Activated CD4-positive, alpha-beta memory T cell treated with anti-CD3 and anti-CD28 coated beads, Interleukin-2, amount 10 ng/mL, durations not matched to agents 7 days and 5 days (primary cell): ENCODE measurements at regions not wholly inside any gene's neighbourhood (a gene's known extent, or its start where the extent isn't known, plus 50 kb on each side); places are given as distances from the start of the nearest gene placed in this dataset.

Source experiments
- CTCF ChIA-PET: fragments of 350-600 bp; sonication (Branson Sonifier 250); formaldehyde crosslinking; loops from one replicate; lab custom pipeline; 2021; ENCODE audit warnings: antibody characterized with exemption, inconsistent platforms; lab: Charles Lee
- POLR2A ChIA-PET: fragments of 350-600 bp; sonication (Branson Sonifier 250); formaldehyde crosslinking; loops from one replicate; lab custom pipeline; 2021; ENCODE audit warnings: antibody characterized with exemption; lab: Charles Lee
- DNase-seq: peaks from one replicate; pipeline ENCODE4 v3.0.0-alpha.2; 2020
- H3K27ac Mint-ChIP-seq: one replicate; pipeline ENCODE4 v1.8.0; 2021; ENCODE audit warnings: mild to moderate bottlenecking, mixed read lengths
- H3K27me3 Mint-ChIP-seq: one replicate; pipeline ENCODE4 v1.8.0; 2021; ENCODE audit warnings: mixed read lengths
- H3K36me3 Mint-ChIP-seq: one replicate; pipeline ENCODE4 v1.8.0; 2021; ENCODE audit warnings: low read depth, mixed read lengths
- H3K4me1 Mint-ChIP-seq: one replicate; pipeline ENCODE4 v1.8.0; 2021; ENCODE audit warnings: mixed read lengths
- H3K4me3 Mint-ChIP-seq: one replicate; pipeline ENCODE4 v1.8.0; 2021; ENCODE audit warnings: mild to moderate bottlenecking, mixed read lengths
- H3K9me3 Mint-ChIP-seq: one replicate; pipeline ENCODE4 v1.8.0; 2021; ENCODE audit warnings: mixed read lengths

DNA sequence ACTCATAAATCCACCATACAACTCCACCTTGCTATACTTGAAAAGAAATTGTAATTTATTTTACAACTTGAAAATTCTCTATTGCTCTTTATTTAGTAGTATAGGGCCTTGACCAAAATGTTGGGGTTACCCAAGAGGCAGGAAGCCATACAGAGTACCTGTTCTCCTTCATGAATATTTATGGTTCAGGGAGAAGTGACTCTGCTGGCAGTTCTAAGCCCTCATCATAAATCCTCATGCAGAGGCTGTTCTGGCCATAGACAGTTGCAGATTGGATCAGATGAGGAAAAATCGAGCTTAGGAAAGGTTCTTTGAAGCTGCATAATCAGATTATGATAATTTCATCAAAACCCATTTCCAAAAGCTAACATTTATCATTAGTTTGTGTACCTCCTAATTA is 449.4 kb upstream of the TENM4 start:
- no peak overlapping the region for H3K27ac Mint-ChIP-seq
- H3K9me3 Mint-ChIP-seq: peaks cover 3% of the 10 kb centered on the region
- POLR2A ChIA-PET: no interaction called here
- no peak overlapping the region for H3K4me3 Mint-ChIP-seq
- no peaks in the 10 kb centered on the region for H3K36me3 Mint-ChIP-seq
- CTCF ChIA-PET: no interaction called here
- H3K27me3 Mint-ChIP-seq: no peaks in the 10 kb centered on the region
- DNase-seq: no peak
- H3K4me1 Mint-ChIP-seq: no peaks in the 10 kb centered on the region

DNA sequence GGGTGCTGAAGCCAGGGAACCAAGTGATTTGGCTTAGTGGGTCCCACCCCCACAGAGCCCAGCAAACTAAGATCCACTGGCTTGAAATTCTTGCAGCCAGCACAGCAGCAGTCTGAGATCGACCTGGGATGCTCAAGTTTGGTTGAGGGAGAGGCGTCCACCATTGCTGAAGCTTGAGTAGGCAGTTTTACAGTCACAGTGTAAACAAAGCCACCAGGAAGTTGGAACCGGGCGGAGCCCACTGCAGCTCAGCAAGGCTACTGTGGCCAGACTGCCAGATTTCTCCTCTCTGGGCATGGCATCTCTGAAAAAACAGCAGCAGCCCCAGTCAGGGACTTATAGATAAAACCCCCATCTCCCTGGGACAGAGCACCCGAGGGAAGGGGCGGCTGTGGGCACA is 424.1 kb upstream of the TENM4 start:
- Mint-ChIP-seq H3K4me3 (no peak overlapping the region), H3K4me1 (no peaks in the 10 kb centered on the region), H3K27me3 (no peaks in the 10 kb centered on the region), H3K27ac (no peak overlapping the region), H3K36me3 (no peaks in the 10 kb centered on the region), H3K9me3 (peaks cover 20% of the 10 kb centered on the region)
- DNase-seq: no peak
- ChIA-PET POLR2A (no interaction called here), CTCF (no interaction called here)

- Mint-ChIP-seq H3K9me3 (peaks cover 11% of the 10 kb centered on the region), H3K4me3 (no peak overlapping the region), H3K4me1 (no peaks in the 10 kb centered on the region), H3K36me3 (no peaks in the 10 kb centered on the region), H3K27me3 (no peaks in the 10 kb centered on the region), H3K27ac (no peak overlapping the region)
- no peak for DNase-seq
- ChIA-PET POLR2A (no interaction called here), CTCF (no interaction called here)
Measured at GRCh38 chr11:79860336-79860735, 419.5 kb upstream of the TENM4 start.

- ChIA-PET POLR2A (no interaction called here), CTCF (no interaction called here)
- Mint-ChIP-seq H3K4me1 (no peaks in the 10 kb centered on the region), H3K36me3 (no peaks in the 10 kb centered on the region), H3K27me3 (no peaks in the 10 kb centered on the region), H3K27ac (no peak overlapping the region), H3K9me3 (peaks cover 4% of the 10 kb centered on the region), H3K4me3 (no peak overlapping the region)
- no peak for DNase-seq
Measured at GRCh38 chr11:79857377-79858214, 416.8 kb upstream of the TENM4 start.

DNA sequence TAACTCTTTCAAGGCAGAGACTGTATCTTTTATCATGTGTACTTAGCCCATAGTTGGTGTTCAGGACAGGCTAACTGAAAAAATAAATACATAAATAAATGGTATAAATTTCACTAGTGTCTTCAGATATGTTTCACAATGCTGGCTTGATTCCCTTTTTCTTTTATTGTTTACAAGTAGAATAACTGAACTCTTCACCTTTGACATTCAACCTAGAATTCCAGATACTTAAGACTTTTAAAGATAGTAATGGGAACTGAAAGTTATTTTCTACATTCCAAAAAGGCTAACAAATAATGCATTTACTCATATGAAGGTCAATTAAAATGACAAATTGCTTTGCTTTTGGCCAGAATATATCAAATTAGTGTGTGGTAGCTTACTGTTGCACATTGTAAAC is 411.3 kb upstream of the TENM4 start:
- DNase-seq: no peak
- H3K27me3 Mint-ChIP-seq: no peaks in the 10 kb centered on the region
- POLR2A ChIA-PET: no interaction called here
- no peak overlapping the region for H3K4me3 Mint-ChIP-seq
- H3K9me3 Mint-ChIP-seq: no peaks in the 10 kb centered on the region
- no peak overlapping the region for H3K27ac Mint-ChIP-seq
- H3K36me3 Mint-ChIP-seq: no peaks in the 10 kb centered on the region
- no peaks in the 10 kb centered on the region for H3K4me1 Mint-ChIP-seq
- CTCF ChIA-PET: no interaction called here

GRCh38 chr11:79845002-79845709 is 404.3 kb upstream of the TENM4 start:
- Mint-ChIP-seq H3K9me3 (peaks cover 5% of the 10 kb centered on the region), H3K27ac (no peak overlapping the region), H3K27me3 (no peaks in the 10 kb centered on the region), H3K4me1 (no peaks in the 10 kb centered on the region), H3K36me3 (no peaks in the 10 kb centered on the region), H3K4me3 (no peak overlapping the region)
- ChIA-PET POLR2A (no interaction called here), CTCF (no interaction called here)
- DNase-seq: no peak

- POLR2A ChIA-PET: no interaction called here
- Mint-ChIP-seq H3K27me3 (no peaks in the 10 kb centered on the region), H3K27ac (no peak overlapping the region), H3K4me3 (no peak overlapping the region), H3K36me3 (no peaks in the 10 kb centered on the region), H3K9me3 (peaks cover 3% of the 10 kb centered on the region), H3K4me1 (no peaks in the 10 kb centered on the region)
- no peak for DNase-seq
- CTCF ChIA-PET: no interaction called here
Measured at GRCh38 chr11:79834015-79834414, 393.2 kb upstream of the TENM4 start.

DNA sequence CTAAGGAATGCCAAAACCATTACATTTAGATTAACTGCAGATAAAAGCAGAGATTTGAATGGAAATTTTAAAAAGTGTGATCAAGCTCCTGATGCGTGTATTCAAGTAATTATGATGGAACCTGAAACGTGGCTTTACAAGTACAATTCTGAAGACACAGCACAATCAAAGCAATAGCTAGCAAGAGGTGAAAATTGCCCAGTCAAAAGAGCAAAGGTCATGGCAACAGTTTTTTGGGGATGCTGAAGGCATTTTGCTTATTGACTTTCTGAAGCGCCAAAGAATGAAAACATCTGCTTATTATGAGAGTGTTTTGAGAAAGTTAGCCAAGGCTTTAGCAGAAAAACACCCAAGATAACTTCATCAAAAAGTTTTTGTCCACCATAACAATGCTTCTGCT is 389.6 kb upstream of the TENM4 start:
- Mint-ChIP-seq H3K36me3 (no peaks in the 10 kb centered on the region), H3K4me1 (no peaks in the 10 kb centered on the region), H3K27me3 (no peaks in the 10 kb centered on the region), H3K9me3 (peaks cover 3% of the 10 kb centered on the region), H3K27ac (no peak overlapping the region), H3K4me3 (no peak overlapping the region)
- no peak for DNase-seq
- ChIA-PET CTCF (no interaction called here), POLR2A (no interaction called here)

GRCh38 chr11:79829891-79830290 is 389.1 kb upstream of the TENM4 start:
- Mint-ChIP-seq H3K36me3 (no peaks in the 10 kb centered on the region), H3K27ac (no peak overlapping the region), H3K9me3 (peaks cover 3% of the 10 kb centered on the region), H3K4me1 (no peaks in the 10 kb centered on the region), H3K4me3 (no peak overlapping the region), H3K27me3 (no peaks in the 10 kb centered on the region)
- CTCF ChIA-PET: no interaction called here
- POLR2A ChIA-PET: no interaction called here
- DNase-seq: no peak

- Mint-ChIP-seq H3K9me3 (peaks cover 1% of the 10 kb centered on the region), H3K36me3 (no peaks in the 10 kb centered on the region), H3K27me3 (no peaks in the 10 kb centered on the region), H3K27ac (no peak overlapping the region), H3K4me1 (no peaks in the 10 kb centered on the region), H3K4me3 (no peak overlapping the region)
- DNase-seq: no peak
- ChIA-PET CTCF (no interaction called here), POLR2A (no interaction called here)
Measured at GRCh38 chr11:79822766-79823165, 381.9 kb upstream of the TENM4 start.

GRCh38 chr11:79813551-79813950 is 372.7 kb upstream of the TENM4 start:
- Mint-ChIP-seq H3K36me3 (no peaks in the 10 kb centered on the region), H3K27me3 (no peaks in the 10 kb centered on the region), H3K9me3 (peaks cover 8% of the 10 kb centered on the region), H3K4me3 (no peak overlapping the region), H3K4me1 (no peaks in the 10 kb centered on the region), H3K27ac (no peak overlapping the region)
- ChIA-PET POLR2A (no interaction called here), CTCF (no interaction called here)
- DNase-seq: no peak

DNA sequence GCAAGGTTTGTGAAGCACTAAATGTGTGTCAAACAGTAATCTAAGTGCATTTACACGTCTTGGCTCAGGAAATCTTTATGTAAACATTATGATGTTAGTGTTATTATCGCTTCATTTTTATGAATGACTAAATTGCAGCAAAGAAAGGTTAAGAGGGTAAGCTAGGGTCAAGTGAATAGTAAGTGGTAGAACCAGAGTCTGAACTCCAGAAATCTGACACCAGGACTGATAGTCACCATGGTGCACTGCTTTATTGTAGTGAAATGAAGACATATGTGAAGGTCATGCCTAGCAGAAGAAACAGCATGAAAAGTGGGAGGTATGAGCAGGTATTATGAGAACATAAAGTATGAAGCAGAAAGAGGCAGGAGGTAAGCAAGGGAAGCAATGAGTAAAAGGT is 368.7 kb upstream of the TENM4 start:
- Mint-ChIP-seq H3K36me3 (no peaks in the 10 kb centered on the region), H3K4me1 (no peaks in the 10 kb centered on the region), H3K27me3 (no peaks in the 10 kb centered on the region), H3K9me3 (peaks cover 2% of the 10 kb centered on the region), H3K27ac (no peak overlapping the region), H3K4me3 (no peak overlapping the region)
- CTCF ChIA-PET: no interaction called here
- DNase-seq: no peak
- POLR2A ChIA-PET: no interaction called here

DNA sequence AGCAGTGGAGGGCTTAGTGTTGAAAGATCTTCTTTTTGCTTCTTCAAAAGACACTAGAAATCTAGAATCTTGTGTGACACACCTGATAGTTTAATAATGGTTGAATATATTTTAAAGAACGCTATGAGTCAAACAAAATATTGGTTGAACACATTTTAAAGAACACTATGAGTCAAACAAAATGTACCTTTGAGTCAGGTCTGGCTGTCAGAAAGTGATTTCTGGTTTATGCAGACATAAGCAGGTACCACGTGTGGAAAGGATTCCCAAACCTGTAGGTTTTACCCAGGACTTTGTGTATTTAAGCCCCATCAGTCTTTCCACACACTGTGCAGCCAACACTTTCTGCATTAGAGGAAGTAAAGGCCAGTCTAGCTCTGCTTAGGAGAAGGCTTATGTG is 366.7 kb upstream of the TENM4 start:
- H3K4me3 Mint-ChIP-seq: no peak overlapping the region
- no peak overlapping the region for H3K27ac Mint-ChIP-seq
- H3K4me1 Mint-ChIP-seq: no peaks in the 10 kb centered on the region
- no peaks in the 10 kb centered on the region for H3K36me3 Mint-ChIP-seq
- peaks cover 2% of the 10 kb centered on the region for H3K9me3 Mint-ChIP-seq
- CTCF ChIA-PET: no interaction called here
- no peaks in the 10 kb centered on the region for H3K27me3 Mint-ChIP-seq
- POLR2A ChIA-PET: no interaction called here
- DNase-seq: no peak

DNA sequence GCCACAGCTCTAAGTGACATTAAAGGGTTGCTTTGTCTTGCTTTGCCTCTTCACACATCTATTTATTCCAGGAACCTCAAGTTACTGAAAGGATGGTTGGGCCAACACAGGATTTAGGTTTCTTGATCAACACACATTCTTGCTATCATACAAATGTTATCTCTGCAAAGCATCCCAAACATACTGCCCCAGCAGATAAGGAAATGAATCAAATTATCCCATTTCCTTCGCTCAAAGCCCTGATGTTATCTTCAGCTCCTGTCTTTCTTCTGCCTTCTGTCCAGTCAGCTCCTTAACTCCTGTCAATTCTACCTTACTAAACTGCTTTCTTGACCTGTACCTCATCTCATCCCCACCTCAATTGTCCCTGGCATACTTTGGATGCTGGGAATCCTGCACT is 355.9 kb upstream of the TENM4 start:
- no peaks in the 10 kb centered on the region for H3K27me3 Mint-ChIP-seq
- ChIA-PET CTCF (no interaction called here), POLR2A (no interaction called here)
- H3K36me3 Mint-ChIP-seq: no peaks in the 10 kb centered on the region
- no peaks in the 10 kb centered on the region for H3K4me1 Mint-ChIP-seq
- H3K4me3 Mint-ChIP-seq: no peak overlapping the region
- DNase-seq: no peak
- H3K9me3 Mint-ChIP-seq: peaks cover 4% of the 10 kb centered on the region
- no peak overlapping the region for H3K27ac Mint-ChIP-seq
